ENCODE measurements at regions not wholly inside any gene's neighbourhood (a gene's known extent, or its start where the extent isn't known, plus 50 kb on each side); places are given as distances from the start of the nearest gene placed in this dataset.
"Not testable (repeated sequence)": the region's sequence is repeated elsewhere in the genome, so short reads cannot be mapped to it uniquely, and the experiment has no call there.

DNA sequence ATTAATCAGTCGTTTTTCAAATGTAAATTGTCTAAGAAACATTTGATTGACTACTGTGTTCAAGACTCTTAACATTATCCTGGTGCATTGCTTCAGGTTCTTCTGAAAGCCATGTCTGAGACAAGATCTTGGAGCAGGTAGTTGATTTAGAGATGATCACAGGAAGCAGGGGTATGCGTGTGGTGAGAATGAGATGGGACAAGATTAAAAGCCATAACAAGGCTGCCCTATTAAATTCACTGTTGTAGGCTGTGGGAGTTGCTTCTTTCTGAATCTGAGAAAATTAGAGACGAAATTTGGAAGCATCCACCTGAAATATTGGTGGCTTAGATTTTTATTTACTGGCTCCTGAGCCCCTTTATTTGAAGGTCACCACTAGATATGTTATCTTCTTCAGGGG lies 687.4 kb upstream of the SLITRK6 start:
- Mint-ChIP-seq H3K27me3 (ENCODE audit: low read depth) (no peaks in the 10 kb centered on the region), H3K9me3 (no peaks in the 10 kb centered on the region), H3K4me3 (no peak overlapping the region), H3K36me3 (no peaks in the 10 kb centered on the region), H3K4me1 (peaks cover 8% of the 10 kb centered on the region), H3K27ac (no peak overlapping the region)
- ATAC-seq (no peak), DNase-seq (ENCODE audit: low spot score) (no peak)
- TF ChIP-seq CREB1 (CRISPR knock-in tag; IDR thresholded peaks at IDR 0.05) = no peak
- TF ChIP-seq JUN (CRISPR knock-in tag; IDR thresholded peaks at IDR 0.05) = no peak
- no peak for TF ChIP-seq NFATC4 (CRISPR knock-in tag; IDR thresholded peaks at IDR 0.05)
- TF ChIP-seq, protein P1, sequence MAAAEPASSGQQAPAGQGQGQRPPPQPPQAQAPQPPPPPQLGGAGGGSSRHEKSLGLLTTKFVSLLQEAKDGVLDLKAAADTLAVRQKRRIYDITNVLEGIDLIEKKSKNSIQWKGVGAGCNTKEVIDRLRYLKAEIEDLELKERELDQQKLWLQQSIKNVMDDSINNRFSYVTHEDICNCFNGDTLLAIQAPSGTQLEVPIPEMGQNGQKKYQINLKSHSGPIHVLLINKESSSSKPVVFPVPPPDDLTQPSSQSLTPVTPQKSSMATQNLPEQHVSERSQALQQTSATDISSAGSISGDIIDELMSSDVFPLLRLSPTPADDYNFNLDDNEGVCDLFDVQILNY (CRISPR knock-in tag; IDR thresholded peaks at IDR 0.05) = no peak
- no peak for TF ChIP-seq SP1 (CRISPR knock-in tag; conservative IDR thresholded peaks at IDR 0.05)
- TF ChIP-seq ERG (CRISPR knock-in tag; IDR thresholded peaks at IDR 0.05) = no peak
- TF ChIP-seq, protein P2, sequence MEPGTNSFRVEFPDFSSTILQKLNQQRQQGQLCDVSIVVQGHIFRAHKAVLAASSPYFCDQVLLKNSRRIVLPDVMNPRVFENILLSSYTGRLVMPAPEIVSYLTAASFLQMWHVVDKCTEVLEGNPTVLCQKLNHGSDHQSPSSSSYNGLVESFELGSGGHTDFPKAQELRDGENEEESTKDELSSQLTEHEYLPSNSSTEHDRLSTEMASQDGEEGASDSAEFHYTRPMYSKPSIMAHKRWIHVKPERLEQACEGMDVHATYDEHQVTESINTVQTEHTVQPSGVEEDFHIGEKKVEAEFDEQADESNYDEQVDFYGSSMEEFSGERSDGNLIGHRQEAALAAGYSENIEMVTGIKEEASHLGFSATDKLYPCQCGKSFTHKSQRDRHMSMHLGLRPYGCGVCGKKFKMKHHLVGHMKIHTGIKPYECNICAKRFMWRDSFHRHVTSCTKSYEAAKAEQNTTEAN (CRISPR knock-in tag; IDR thresholded peaks at IDR 0.05) = no peak
- no peak for TF ChIP-seq NR1H2 (CRISPR knock-in tag; IDR thresholded peaks at IDR 0.05)
- TF ChIP-seq ZMAT4 (CRISPR knock-in tag; IDR thresholded peaks at IDR 0.05) = no peak
- TF ChIP-seq TEAD4 (CRISPR knock-in tag; IDR thresholded peaks at IDR 0.05) = no peak
- no peak for TF ChIP-seq CDX4 (CRISPR knock-in tag; IDR thresholded peaks at IDR 0.05; ENCODE audit: borderline replicate concordance)
- TF ChIP-seq ZNF317 (CRISPR knock-in tag; IDR thresholded peaks at IDR 0.05; ENCODE audit: borderline replicate concordance, low read depth) = no peak
- no peak for TF ChIP-seq GABPB1 (CRISPR knock-in tag; IDR thresholded peaks at IDR 0.05)
- TF ChIP-seq GRHL2 (CRISPR knock-in tag; IDR thresholded peaks at IDR 0.05; ENCODE audit: insufficient replicate concordance, severe bottlenecking) = no peak
- TF ChIP-seq EMX1 (CRISPR knock-in tag; IDR thresholded peaks at IDR 0.05) = no peak
- no peak for TF ChIP-seq AR (CRISPR knock-in tag; IDR thresholded peaks at IDR 0.05)
- ChIA-PET CTCF (no interaction called here), POLR2A (no interaction called here)

DNA sequence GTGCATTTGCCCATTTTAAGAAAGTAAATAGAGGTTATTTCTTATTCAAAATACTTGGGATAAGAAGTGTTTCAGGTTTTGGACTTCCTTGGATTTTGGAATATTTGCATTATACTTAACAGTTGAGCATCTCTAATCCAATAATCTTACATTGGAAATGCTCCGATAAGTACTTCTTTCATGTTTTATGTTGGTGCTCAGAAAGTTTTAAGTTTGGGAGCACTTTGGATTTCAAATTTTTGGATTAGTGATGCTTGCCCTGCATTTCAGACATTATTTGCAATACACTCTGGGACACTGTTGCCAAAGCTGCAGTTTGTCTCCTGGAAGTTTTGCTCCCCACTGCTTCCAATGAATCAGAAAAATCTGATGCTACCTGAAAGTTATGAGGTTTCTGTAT lies 691.9 kb upstream of the SLITRK6 start:
- POLR2A ChIA-PET = no interaction called here
- Mint-ChIP-seq H3K27me3 (ENCODE audit: low read depth) (no peaks in the 10 kb centered on the region), H3K4me3 (no peak overlapping the region), H3K4me1 (no peaks in the 10 kb centered on the region), H3K36me3 (no peaks in the 10 kb centered on the region), H3K9me3 (no peaks in the 10 kb centered on the region), H3K27ac (no peak overlapping the region)
- DNase-seq (ENCODE audit: low spot score) (no peak), ATAC-seq (no peak)
- CTCF ChIA-PET = no interaction called here
- no peak for TF ChIP-seq ZNF232 (CRISPR knock-in tag; IDR thresholded peaks at IDR 0.05)
- TF ChIP-seq MAX (CRISPR knock-in tag; IDR thresholded peaks at IDR 0.05) = no peak
- TF ChIP-seq ZNF121 (CRISPR knock-in tag; IDR thresholded peaks at IDR 0.05) = no peak
- TF ChIP-seq ATF3 (CRISPR knock-in tag; conservative IDR thresholded peaks at IDR 0.05) = no peak
- TF ChIP-seq USF1 (CRISPR knock-in tag; IDR thresholded peaks at IDR 0.05) = no peak
- TF ChIP-seq FOXK1 (CRISPR knock-in tag; IDR thresholded peaks at IDR 0.05) = no peak

DNA sequence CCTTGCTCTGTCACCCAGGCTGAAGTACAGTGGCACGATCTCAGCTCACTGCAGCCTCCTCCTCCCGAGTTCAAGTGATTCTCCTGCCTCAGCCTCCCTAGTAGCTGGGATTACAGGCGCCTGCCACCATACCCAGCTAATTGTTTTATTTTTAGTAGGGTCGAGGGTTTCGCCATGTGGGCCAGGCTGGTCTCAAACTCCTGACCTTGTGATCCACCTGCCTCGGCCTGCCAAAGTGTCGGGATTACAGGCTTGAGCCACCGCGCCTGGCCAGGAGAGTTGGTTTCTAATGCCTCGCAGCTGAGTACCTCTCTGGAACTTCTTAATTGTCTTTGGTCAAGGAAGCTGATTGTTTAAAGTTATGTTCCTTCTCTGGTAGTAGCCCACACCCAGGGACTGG lies 702.7 kb upstream of the SLITRK6 start:
- H3K27me3 Mint-ChIP-seq (ENCODE audit: low read depth); H3K4me1 Mint-ChIP-seq; ATAC-seq; H3K9me3 Mint-ChIP-seq; DNase-seq (ENCODE audit: low spot score); POLR2A ChIA-PET; H3K27ac Mint-ChIP-seq; H3K4me3 Mint-ChIP-seq; H3K36me3 Mint-ChIP-seq; CTCF ChIA-PET: not testable (repeated sequence)

Measured in WTC11 (cell line).